ENCODE measurements at regions not wholly inside any gene's neighbourhood (a gene's known extent, or its start where the extent isn't known, plus 50 kb on each side); places are given as distances from the start of the nearest gene placed in this dataset.

DNA sequence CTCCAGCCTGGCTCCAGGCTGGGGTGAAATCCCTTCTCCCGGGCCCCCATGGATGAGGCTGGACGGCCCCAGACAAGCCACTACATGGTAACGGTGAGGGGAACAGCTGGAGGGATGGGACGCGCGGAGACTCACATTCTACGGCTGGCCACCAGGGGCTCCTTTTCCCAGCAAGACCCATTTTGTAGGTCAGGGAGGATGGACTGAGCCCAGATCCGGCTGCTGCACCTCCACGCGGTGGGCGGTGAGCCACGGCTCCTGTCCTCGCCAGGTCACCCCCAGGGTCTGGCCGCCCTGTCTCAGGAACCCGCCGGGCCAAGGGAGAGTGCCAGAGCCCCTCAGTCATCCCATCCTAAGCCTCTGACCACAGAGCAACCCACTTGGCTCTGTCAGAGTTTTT is 75.0 kb upstream of the ACTRT2 start:
- 0 out of 2 replicates have a peak, but pooled peaks have one; percentile 14 for TF ChIP-seq CTCF (conservative IDR thresholded peaks at IDR 0.05; ENCODE audit: low read depth, low read length)
- TF ChIP-seq EZH2 (IDR thresholded peaks at IDR 0.05; ENCODE audit: borderline replicate concordance, low read depth, low read length, poor library complexity, severe bottlenecking): no peak
